ENCODE measurements at regions not wholly inside any gene's neighbourhood (a gene's known extent, or its start where the extent isn't known, plus 50 kb on each side); places are given as distances from the start of the nearest gene placed in this dataset.

- TF ChIP-seq CTCF (optimal IDR thresholded peaks at IDR 0.05 in 1 of 3, IDR thresholded peaks at IDR 0.05 in 1 of 3, conservative IDR thresholded peaks at IDR 0.05 in 1 of 3; ENCODE audit: extremely low read depth in 1 of 3, insufficient read depth in 2 of 3, low read length in 3 of 3) (no peak), EZH2 (IDR thresholded peaks at IDR 0.05; ENCODE audit: low read length) (no peak)
These were observed 426.0 kb downstream of the TECRL start for GRCh38 chr4:63983224-63983623.

Data from keratinocyte (primary cell).